Naive thymus-derived CD4-positive, alpha-beta T cell (primary cell): ENCODE measurements at regions not wholly inside any gene's neighbourhood (a gene's known extent, or its start where the extent isn't known, plus 50 kb on each side); places are given as distances from the start of the nearest gene placed in this dataset.

Experiments
- ATAC-seq: fragments of 150-1000 bp; cut with Tn5 transposase; 2 replicates; pipeline ENCODE4 v1.10.0; 2021; ENCODE audit warnings: mild to moderate bottlenecking, moderate library complexity
- CTCF ChIA-PET: fragments of 350-600 bp; sonication (Branson Sonifier 250); formaldehyde crosslinking; loops from one replicate; lab custom pipeline; 2021; ENCODE audit warnings: antibody characterized with exemption; lab: Charles Lee
- POLR2A ChIA-PET: fragments of 350-600 bp; sonication (Branson Sonifier 250); formaldehyde crosslinking; loops from one replicate; lab custom pipeline; 2021; ENCODE audit warnings: antibody characterized with exemption, inconsistent platforms; lab: Charles Lee
- DNase-seq, 9 donors: peaks; one replicate each; pipeline versions ENCODE4 v3.0.0 to v3.0.0-alpha.2; 2020 to 2022; ENCODE audit warnings: mixed read lengths in 1 of 9
- H3K27ac ChIP-seq: one replicate; pipeline ENCODE4 v1.7.0; 2013; ENCODE audit warnings: mild to moderate bottlenecking, low read depth, low read length, moderate library complexity
- H3K27me3 ChIP-seq, 2 donors: one replicate each; pipeline ENCODE4 v1.7.0; 2013; ENCODE audit warnings: low read length in 2 of 2, mild to moderate bottlenecking in 2 of 2, moderate library complexity in 2 of 2; ENCODE audit not compliant: control insufficient read depth in 2 of 2, insufficient read depth in 2 of 2
- H3K36me3 ChIP-seq, 3 experiments: 1 replicate in 2 of 3; 2 replicates in 1 of 3; pipeline ENCODE4 v1.7.0; 2013; ENCODE audit warnings: low read length in 3 of 3, mild to moderate bottlenecking in 3 of 3, moderate library complexity in 1 of 3; ENCODE audit not compliant: insufficient read depth in 3 of 3, control insufficient read depth in 2 of 3
- H3K4me1 ChIP-seq, 2 donors: one replicate each; pipeline ENCODE4 v1.7.0; 2013; ENCODE audit warnings: low read length in 2 of 2, mild to moderate bottlenecking in 2 of 2, moderate library complexity in 1 of 2; ENCODE audit not compliant: control insufficient read depth in 2 of 2, insufficient read depth in 2 of 2
- H3K4me3 ChIP-seq: 2 replicates; pipeline ENCODE4 v1.7.0; 2013; ENCODE audit warnings: mild to moderate bottlenecking, low read length
- H3K9me3 ChIP-seq, 3 experiments: 1 replicate in 2 of 3; 2 replicates in 1 of 3; pipeline ENCODE4 v1.7.0; 2013; ENCODE audit warnings: low read length in 3 of 3; ENCODE audit not compliant: control insufficient read depth in 2 of 3
- H3K27ac Mint-ChIP-seq, 9 donors: one replicate each; pipeline ENCODE4 v1.8.0; 2020 to 2022; ENCODE audit warnings: mixed read lengths in 9 of 9, mild to moderate bottlenecking in 8 of 9, moderate library complexity in 5 of 9, inconsistent platforms in 2 of 9
- H3K27me3 Mint-ChIP-seq, 5 donors: one replicate each; pipeline ENCODE4 v1.8.0; 2021 to 2022; ENCODE audit warnings: mixed read lengths in 5 of 5, mild to moderate bottlenecking in 1 of 5
- H3K36me3 Mint-ChIP-seq, 5 donors: one replicate each; pipeline ENCODE4 v1.8.0; 2020 to 2022; ENCODE audit warnings: mixed read lengths in 5 of 5, mild to moderate bottlenecking in 3 of 5, inconsistent platforms in 1 of 5
- H3K4me1 Mint-ChIP-seq, 7 donors: one replicate each; pipeline ENCODE4 v1.8.0; 2020 to 2022; ENCODE audit warnings: mixed read lengths in 7 of 7, mild to moderate bottlenecking in 3 of 7, inconsistent platforms in 1 of 7
- H3K4me3 Mint-ChIP-seq, 10 donors: one replicate each; pipeline ENCODE4 v1.8.0; 2020 to 2022; ENCODE audit warnings: mild to moderate bottlenecking in 10 of 10, mixed read lengths in 10 of 10, moderate library complexity in 6 of 10, inconsistent platforms in 2 of 10
- H3K9me3 Mint-ChIP-seq, 11 donors: one replicate each; pipeline ENCODE4 v1.8.0; 2020 to 2022; ENCODE audit warnings: mixed read lengths in 11 of 11, mild to moderate bottlenecking in 4 of 11, inconsistent platforms in 1 of 11, moderate library complexity in 1 of 11
- intact Hi-C, 2 donors: fragments of 100-400 bp; cut with micrococcal nuclease; formaldehyde crosslinking; loops; one replicate each; pipeline ENCODE4 v1.15.1; 2023

GRCh38 chr22:48054596-48054995 is 1292.1 kb downstream of the TBC1D22A start:
- no peaks in the 10 kb centered on the region for H3K36me3 Mint-ChIP-seq
- CTCF ChIA-PET, result no interaction called here
- ATAC-seq, result no peak
- POLR2A ChIA-PET, result no interaction called here
- peaks cover 0 to 2% (median 0%) of the 10 kb centered on the region in 11 donors for H3K9me3 Mint-ChIP-seq
- no peak overlapping the region for H3K4me3 Mint-ChIP-seq
- Histone ChIP-seq H3K4me3 (no peak overlapping the region), H3K36me3 (no peaks in the 10 kb centered on the region), H3K27me3 (no peaks in the 10 kb centered on the region), H3K9me3 (no peaks in the 10 kb centered on the region), H3K4me1 (no peaks in the 10 kb centered on the region), H3K27ac (no peak overlapping the region)
- no peak overlapping the region for H3K27ac Mint-ChIP-seq
- no peak for DNase-seq
- H3K4me1 Mint-ChIP-seq, result no peaks in the 10 kb centered on the region
- H3K27me3 Mint-ChIP-seq, result peaks cover 0 to 29% (median 10%) of the 10 kb centered on the region in 5 donors
- intact Hi-C loops, result no loop called here

GRCh38 chr22:48053973-48054372 is 1291.5 kb downstream of the TBC1D22A start:
- DNase-seq, result no peak
- Histone ChIP-seq H3K36me3 (no peaks in the 10 kb centered on the region), H3K4me3 (no peak overlapping the region), H3K27ac (no peak overlapping the region), H3K27me3 (no peaks in the 10 kb centered on the region), H3K9me3 (no peaks in the 10 kb centered on the region), H3K4me1 (no peaks in the 10 kb centered on the region)
- Mint-ChIP-seq H3K36me3 (no peaks in the 10 kb centered on the region), H3K27me3 (peaks cover 0 to 29% (median 10%) of the 10 kb centered on the region in 5 donors), H3K4me1 (no peaks in the 10 kb centered on the region), H3K27ac (no peak overlapping the region), H3K9me3 (no peaks in the 10 kb centered on the region), H3K4me3 (no peak overlapping the region)
- intact Hi-C loops, result no loop called here
- ChIA-PET CTCF (no interaction called here), POLR2A (no interaction called here)
- no peak for ATAC-seq

- H3K36me3 ChIP-seq, result no peaks in the 10 kb centered on the region
- ATAC-seq, result no peak
- no peak for DNase-seq
- H3K4me3 ChIP-seq, result no peak overlapping the region
- no peaks in the 10 kb centered on the region for H3K4me1 Mint-ChIP-seq
- H3K27me3 ChIP-seq, result no peaks in the 10 kb centered on the region
- no peaks in the 10 kb centered on the region for H3K9me3 ChIP-seq
- H3K27me3 Mint-ChIP-seq, result peaks cover 0 to 29% (median 15%) of the 10 kb centered on the region in 5 donors
- ChIA-PET POLR2A (no interaction called here), CTCF (no interaction called here)
- H3K9me3 Mint-ChIP-seq, result peaks cover 0 to 2% (median 0%) of the 10 kb centered on the region in 11 donors
- intact Hi-C loops, result no loop called here
- H3K4me3 Mint-ChIP-seq, result no peak overlapping the region
- no peak overlapping the region for H3K27ac Mint-ChIP-seq
- H3K4me1 ChIP-seq, result no peaks in the 10 kb centered on the region
- H3K36me3 Mint-ChIP-seq, result no peaks in the 10 kb centered on the region
- no peak overlapping the region for H3K27ac ChIP-seq
These were observed 1291.0 kb downstream of the TBC1D22A start for GRCh38 chr22:48053486-48053885.

- Histone ChIP-seq H3K4me3 (no peak overlapping the region), H3K36me3 (no peaks in the 10 kb centered on the region), H3K9me3 (no peaks in the 10 kb centered on the region), H3K27ac (no peak overlapping the region), H3K4me1 (no peaks in the 10 kb centered on the region), H3K27me3 (no peaks in the 10 kb centered on the region)
- Mint-ChIP-seq H3K4me3 (no peak overlapping the region), H3K9me3 (peaks cover 0 to 2% (median 0%) of the 10 kb centered on the region in 11 donors), H3K36me3 (no peaks in the 10 kb centered on the region), H3K27me3 (peaks cover 0 to 23% (median 16%) of the 10 kb centered on the region in 5 donors), H3K27ac (no peak overlapping the region), H3K4me1 (no peaks in the 10 kb centered on the region)
- ATAC-seq (no peak), DNase-seq (no peak)
- intact Hi-C loops, result no loop called here
- CTCF ChIA-PET, result no interaction called here
- POLR2A ChIA-PET, result no interaction called here
These were observed 1290.1 kb downstream of the TBC1D22A start for GRCh38 chr22:48052621-48052890.

- CTCF ChIA-PET, result no interaction called here
- peaks cover 0 to 2% (median 0%) of the 10 kb centered on the region in 11 donors for H3K9me3 Mint-ChIP-seq
- H3K4me1 ChIP-seq, result no peaks in the 10 kb centered on the region
- intact Hi-C loops, result no loop called here
- H3K4me3 Mint-ChIP-seq, result no peak overlapping the region
- H3K9me3 ChIP-seq, result no peaks in the 10 kb centered on the region
- DNase-seq, result no peak
- H3K4me1 Mint-ChIP-seq, result no peaks in the 10 kb centered on the region
- ATAC-seq, result no peak
- H3K36me3 ChIP-seq, result no peaks in the 10 kb centered on the region
- no peak overlapping the region for H3K4me3 ChIP-seq
- peaks cover 0 to 18% (median 10%) of the 10 kb centered on the region in 5 donors for H3K27me3 Mint-ChIP-seq
- POLR2A ChIA-PET, result no interaction called here
- no peaks in the 10 kb centered on the region for H3K27me3 ChIP-seq
- no peaks in the 10 kb centered on the region for H3K36me3 Mint-ChIP-seq
- no peak overlapping the region for H3K27ac Mint-ChIP-seq
- H3K27ac ChIP-seq, result no peak overlapping the region
These were observed 1289.6 kb downstream of the TBC1D22A start for GRCh38 chr22:48051796-48052620.

- Mint-ChIP-seq H3K4me3 (no peak overlapping the region), H3K27ac (no peak overlapping the region), H3K4me1 (no peaks in the 10 kb centered on the region), H3K36me3 (no peaks in the 10 kb centered on the region), H3K27me3 (peaks cover 0 to 21% (median 13%) of the 10 kb centered on the region in 5 donors), H3K9me3 (peaks cover 0 to 2% (median 0%) of the 10 kb centered on the region in 11 donors)
- no peak overlapping the region for H3K27ac ChIP-seq
- H3K9me3 ChIP-seq, result no peaks in the 10 kb centered on the region
- POLR2A ChIA-PET, result no interaction called here
- no peaks in the 10 kb centered on the region for H3K4me1 ChIP-seq
- H3K27me3 ChIP-seq, result no peaks in the 10 kb centered on the region
- CTCF ChIA-PET, result no interaction called here
- no peak overlapping the region for H3K4me3 ChIP-seq
- DNase-seq (no peak), ATAC-seq (no peak)
- no peaks in the 10 kb centered on the region for H3K36me3 ChIP-seq
- intact Hi-C loops, result no loop called here
These were observed 1288.4 kb downstream of the TBC1D22A start for GRCh38 chr22:48050836-48051235.

- H3K27me3 Mint-ChIP-seq, result peaks cover 3 to 21% (median 16%) of the 10 kb centered on the region in 5 donors
- no peak overlapping the region for H3K27ac Mint-ChIP-seq
- ChIA-PET CTCF (no interaction called here), POLR2A (no interaction called here)
- Histone ChIP-seq H3K9me3 (no peaks in the 10 kb centered on the region), H3K27me3 (no peaks in the 10 kb centered on the region), H3K4me3 (no peak overlapping the region), H3K27ac (no peak overlapping the region), H3K36me3 (no peaks in the 10 kb centered on the region), H3K4me1 (no peaks in the 10 kb centered on the region)
- no peaks in the 10 kb centered on the region for H3K4me1 Mint-ChIP-seq
- intact Hi-C loops, result no loop called here
- H3K36me3 Mint-ChIP-seq, result no peaks in the 10 kb centered on the region
- no peak for ATAC-seq
- no peak for DNase-seq
- peaks cover 0 to 2% (median 0%) of the 10 kb centered on the region in 11 donors for H3K9me3 Mint-ChIP-seq
- H3K4me3 Mint-ChIP-seq, result no peak overlapping the region
These were observed 1286.7 kb downstream of the TBC1D22A start for GRCh38 chr22:48049116-48049515.
